GM18505 (cell line): ENCODE measurements at regions not wholly inside any gene's neighbourhood (a gene's known extent, or its start where the extent isn't known, plus 50 kb on each side); places are given as distances from the start of the nearest gene placed in this dataset.

Experiments
- ATAC-seq: cut with Tn5 transposase; IDR thresholded peaks from one replicate; pipeline ENCODE4 v1.9.1; 2021; ENCODE audit not compliant: unreplicated experiment
- POLR2A ChIP-seq: IDR thresholded peaks from 4 replicates; pipeline ENCODE4 v1.6.1; 2011; ENCODE audit warnings: borderline replicate concordance; ENCODE audit not compliant: insufficient read depth, insufficient read length; ENCODE audit errors: extremely low read depth

GRCh38 chr6:80728101-80728750 lies 621.8 kb downstream of the BCKDHB start:
- TF ChIP-seq POLR2A = no peak
- no peak for ATAC-seq

DNA sequence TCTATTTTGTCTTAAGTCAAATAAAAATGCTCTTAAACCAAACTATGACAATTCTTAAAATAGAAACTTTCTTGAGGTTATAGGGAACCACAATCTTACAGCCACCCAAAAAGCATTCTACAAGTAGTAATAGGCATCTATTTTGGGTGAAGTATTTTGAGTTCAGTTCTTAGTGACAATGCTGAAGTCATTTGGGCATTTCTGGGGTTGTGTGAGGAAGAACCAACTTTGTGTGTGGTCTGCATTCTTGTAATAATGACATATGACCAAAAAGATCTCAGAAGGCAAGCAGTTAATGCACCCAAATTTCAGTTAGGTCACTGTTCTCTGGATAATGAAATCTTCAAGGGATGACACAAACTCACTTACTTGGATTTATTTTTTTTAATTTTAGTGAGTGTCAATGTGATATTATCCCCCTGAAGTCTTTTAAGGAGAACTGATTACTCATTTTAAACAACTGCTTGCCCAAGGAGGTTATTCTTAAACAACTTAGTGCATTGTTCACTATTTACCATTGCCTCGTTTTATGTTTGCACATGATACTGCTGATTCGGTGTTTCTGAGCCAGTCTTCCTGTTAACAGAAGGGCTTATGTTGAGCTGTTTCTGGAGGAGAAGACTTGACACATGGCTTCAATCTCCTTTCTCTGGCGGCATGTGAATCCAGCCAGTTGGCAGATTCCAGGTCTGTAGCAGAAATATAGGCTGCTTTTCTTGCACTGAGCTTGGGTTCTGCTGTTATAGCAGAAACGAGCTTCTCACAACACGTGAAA lies 618.9 kb downstream of the BCKDHB start:
- ATAC-seq = no peak
- no peak for TF ChIP-seq POLR2A

GRCh38 chr6:80720824-80721223 lies 614.4 kb downstream of the BCKDHB start:
- no peak for TF ChIP-seq POLR2A
- ATAC-seq = no peak

- TF ChIP-seq POLR2A = no peak
- no peak for ATAC-seq
Measured at GRCh38 chr6:80714513-80714912, 608.0 kb downstream of the BCKDHB start.

GRCh38 chr6:80698459-80698858 lies 592.0 kb downstream of the BCKDHB start:
- ATAC-seq = no peak
- no peak for TF ChIP-seq POLR2A

DNA sequence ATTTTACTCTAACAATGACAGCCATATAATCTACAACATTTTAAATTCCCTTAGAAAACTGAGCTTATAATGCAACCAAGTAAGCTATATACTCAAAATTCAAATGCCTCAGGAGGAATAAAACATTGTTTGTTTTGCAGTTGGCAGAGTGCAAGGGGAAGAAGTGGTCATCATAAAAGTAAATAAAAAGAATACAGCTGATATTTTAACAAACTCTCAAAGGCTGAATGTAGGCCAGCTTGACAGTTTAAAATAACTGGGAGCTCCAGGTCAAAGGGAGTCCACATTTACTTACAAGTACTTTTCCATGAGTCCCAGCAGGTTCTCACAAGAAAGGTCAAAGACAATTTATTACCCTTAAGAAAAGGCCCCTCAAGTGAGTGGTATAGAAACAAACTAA lies 589.8 kb downstream of the BCKDHB start:
- TF ChIP-seq POLR2A = no peak
- no peak for ATAC-seq

DNA sequence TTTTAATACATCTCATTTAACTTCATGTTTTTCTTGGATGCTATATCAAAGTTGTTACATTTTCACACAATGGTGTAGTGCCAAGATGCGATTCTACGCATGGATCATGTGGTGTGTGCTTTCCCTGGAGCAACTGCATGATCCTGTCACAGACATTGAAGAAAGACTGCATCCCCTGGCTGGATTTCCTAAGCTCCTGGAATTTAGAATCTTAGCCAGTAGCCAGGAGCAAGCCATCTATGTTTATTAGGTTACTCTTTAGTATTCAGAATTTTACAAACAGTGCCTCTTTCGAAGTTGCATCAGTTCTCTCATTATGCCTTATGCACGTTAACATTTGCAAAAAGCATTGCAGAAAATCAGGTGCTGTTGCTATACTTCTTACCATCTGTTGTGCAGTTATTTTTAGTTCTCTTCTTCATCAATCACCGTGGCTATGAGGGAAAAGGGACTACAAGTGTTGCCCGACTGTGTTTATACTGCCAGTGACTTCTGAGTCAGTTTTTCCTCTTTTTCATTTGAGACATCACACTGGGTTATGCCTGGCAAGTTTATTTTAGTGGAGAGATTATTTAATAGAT lies 584.2 kb downstream of the BCKDHB start:
- no peak for TF ChIP-seq POLR2A
- ATAC-seq = no peak

DNA sequence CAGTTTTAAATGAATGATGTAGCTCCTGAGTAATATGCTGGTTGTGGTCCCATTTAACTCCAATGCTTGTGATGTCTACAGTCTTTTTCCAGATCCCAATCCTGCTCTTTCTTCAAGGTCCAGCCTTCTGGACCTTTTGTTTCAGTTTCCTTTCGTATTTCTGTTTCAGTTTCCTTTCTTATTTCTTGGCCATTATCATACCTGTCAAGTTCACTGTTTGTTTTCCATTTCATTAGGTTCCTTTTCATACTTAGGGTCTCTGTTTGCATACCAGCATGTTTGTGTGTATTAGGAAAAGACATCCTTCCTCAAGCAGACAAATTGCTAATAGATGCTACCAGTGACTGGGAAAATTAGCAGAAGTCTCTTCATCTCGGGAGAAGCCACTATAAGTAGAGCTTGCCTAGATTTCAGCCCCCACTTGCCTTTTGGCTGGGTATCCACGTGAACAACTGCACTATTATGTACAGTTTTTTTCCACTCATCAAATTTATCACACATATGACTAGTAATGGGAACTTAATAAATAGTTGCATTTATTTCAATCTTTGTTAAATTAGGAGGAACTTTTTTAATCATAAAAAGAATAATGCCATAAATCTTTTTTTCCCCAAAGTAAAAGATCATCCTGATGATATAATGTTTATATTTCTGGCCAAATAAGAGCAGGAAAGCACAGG lies 583.4 kb downstream of the BCKDHB start:
- ATAC-seq = no peak
- TF ChIP-seq POLR2A = no peak

DNA sequence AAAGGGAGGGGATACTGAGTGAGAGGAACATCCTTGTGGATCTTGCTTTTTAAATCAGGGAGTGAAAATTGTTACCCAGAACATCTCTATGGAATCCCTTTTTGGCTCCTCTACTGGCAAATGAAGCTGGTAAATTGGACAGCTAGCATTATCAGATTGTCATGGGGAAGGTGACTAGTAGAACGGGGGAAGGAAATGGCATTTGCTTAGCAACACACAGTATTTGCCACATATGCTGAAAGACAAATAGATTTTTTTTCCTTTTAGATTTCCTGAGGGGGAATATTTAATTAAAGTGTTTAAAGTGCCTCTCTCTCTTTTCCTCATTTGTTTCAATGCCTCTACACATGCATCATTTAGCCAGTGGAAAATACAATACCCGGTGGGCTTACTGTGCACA lies 573.5 kb downstream of the BCKDHB start:
- no peak for ATAC-seq

GRCh38 chr6:80676386-80676785 lies 569.9 kb downstream of the BCKDHB start:
- TF ChIP-seq POLR2A = no peak
- no peak for ATAC-seq

More for the DNA sequence above, 573.5 kb downstream of the BCKDHB start:
- TF ChIP-seq POLR2A = no peak

DNA sequence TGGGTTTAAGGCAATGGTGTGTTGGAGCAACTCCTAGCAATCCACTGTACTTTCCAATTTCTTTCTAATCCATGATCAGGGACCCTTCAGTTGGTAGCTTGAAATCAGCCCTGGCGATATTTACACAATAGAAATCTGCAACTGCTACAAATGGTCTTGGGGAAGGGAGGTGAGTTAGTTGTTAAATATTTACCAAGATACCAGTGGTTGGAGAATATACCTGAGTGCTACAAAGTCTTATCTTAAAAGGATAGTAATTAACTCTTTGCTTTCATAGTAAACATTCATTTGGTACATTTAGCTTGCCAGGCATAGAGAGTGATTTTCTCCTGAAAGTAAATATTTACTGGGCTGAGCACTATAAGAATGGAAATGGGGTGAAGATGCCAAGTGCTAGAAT lies 568.2 kb downstream of the BCKDHB start:
- TF ChIP-seq POLR2A = no peak
- no peak for ATAC-seq

GRCh38 chr6:80673367-80673766 lies 566.9 kb downstream of the BCKDHB start:
- ATAC-seq = no peak
- TF ChIP-seq POLR2A = no peak

DNA sequence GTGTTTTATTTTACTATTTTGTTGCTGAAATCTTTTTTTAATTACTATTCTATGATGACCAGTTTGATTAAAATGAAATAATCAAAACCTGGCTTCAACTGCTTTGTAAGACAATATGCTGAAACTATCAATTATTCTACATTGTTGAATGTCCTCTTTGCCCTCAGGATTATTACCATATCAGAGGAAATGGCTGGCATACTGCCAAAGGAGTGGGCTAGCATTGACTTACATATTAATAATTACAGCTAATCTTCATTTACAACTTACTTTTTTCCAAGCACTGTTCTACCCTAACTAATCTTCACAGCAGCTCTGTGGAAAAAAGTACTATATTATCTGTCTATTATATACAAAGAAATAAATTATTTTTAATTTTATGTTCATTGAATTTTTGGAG lies 560.5 kb downstream of the BCKDHB start:
- TF ChIP-seq POLR2A = no peak
- no peak for ATAC-seq
